Ovary (tissue), 7 donors: ENCODE measurements at regions not wholly inside any gene's neighbourhood (a gene's known extent, or its start where the extent isn't known, plus 50 kb on each side); places are given as distances from the start of the nearest gene placed in this dataset.

ENCODE experiments used
- DNase-seq, 5 donors: peaks; one replicate each; pipeline ENCODE4 v3.0.0-alpha.2; 2019 to 2020
- H3K27ac ChIP-seq, 2 donors: fragments of 200-600 bp; one replicate each; pipeline versions ENCODE4 v1.5.1 to v1.8.0; 2019 to 2022
- H3K27me3 ChIP-seq: fragments of 200-600 bp; one replicate; pipeline ENCODE4 v1.8.0; 2022
- H3K36me3 ChIP-seq: fragments of 200-600 bp; sonication (generic); one replicate; pipeline ENCODE4 v1.5.1; 2019
- H3K4me1 ChIP-seq: one replicate; pipeline ENCODE4 v1.8.1; 2013; ENCODE audit warnings: mild to moderate bottlenecking, moderate library complexity; ENCODE audit not compliant: insufficient read depth
- H3K4me3 ChIP-seq: fragments of 200-600 bp; sonication (generic); one replicate; pipeline ENCODE4 v1.5.1; 2017
- H3K9me3 ChIP-seq, 2 donors: fragments of 200-600 bp in 1 of 2; sonication (generic) in 1 of 2; one replicate each; pipeline versions ENCODE4 v1.5.1 to v1.8.1; 2013 to 2019; ENCODE audit warnings: mild to moderate bottlenecking in 1 of 2, moderate library complexity in 1 of 2
- CTCF ChIP-seq, 3 donors: fragments of 450-650 bp in 2 of 3; fragments of 200-600 bp in 1 of 3; IDR thresholded peaks; one replicate each; pipeline versions ENCODE4 v1.5.1 to v1.8.0; 2016 to 2022; ENCODE audit warnings: antibody characterized with exemption in 3 of 3, mild to moderate bottlenecking in 1 of 3
- EP300 ChIP-seq: sonication (generic); formaldehyde crosslinking; IDR thresholded peaks from one replicate; pipeline ENCODE4 v1.6.1; 2017; ENCODE audit warnings: antibody characterized with exemption
- POLR2A ChIP-seq: fragments of 450-650 bp; IDR thresholded peaks from one replicate; pipeline ENCODE4 v1.6.1; 2017; ENCODE audit warnings: antibody characterized with exemption, mild to moderate bottlenecking, moderate library complexity
- WGBS, 3 donors: extraction: QIAGEN DNeasy Blood & Tissue Kit in 1 of 3; methylation state at CpG; one replicate each; pipeline versions ENCODE4 v1.1.5 to v1.1.7; 2013 to 2017; 5-methylcytosine and 5-hydroxymethylcytosine counted together
- intact Hi-C, 4 donors: fragments of 100-400 bp; cut with DNase I; formaldehyde crosslinking; loops; one replicate each; pipeline versions ENCODE4 v1.11.0 to v1.15.1; 2022 to 2023
- donor health status: DM: no; HTN: no; CAD: no; lungs with moderate emphysema.
- donor health status: DM: no; HTN: no; CAD: no.
- donor health status: Bipolar disorder and iron deficiency.
- donor health status: DM: no; HTN: no; CAD: no.
- donor health status: DM: yes; HTN: yes; CAD: no.

GRCh38 chr2:217154923-217155322 is 295.1 kb upstream of the TNP1 start:
- TF ChIP-seq CTCF (IDR thresholded peaks at IDR 0.05) (no peak), EP300 (no peak), POLR2A (no peak)
- no peak for DNase-seq

GRCh38 chr2:217153510-217153909 is 293.6 kb upstream of the TNP1 start:
- no peak for DNase-seq
- no peak overlapping the region for H3K4me3 ChIP-seq
- intact Hi-C loops: no loop called here
- H3K9me3 ChIP-seq: no peaks in the 10 kb centered on the region
- H3K27me3 ChIP-seq: no peaks in the 10 kb centered on the region
- H3K36me3 ChIP-seq: no peaks in the 10 kb centered on the region
- no peak overlapping the region for H3K27ac ChIP-seq
- WGBS, 3 donors: 86 to 90% (median 88%) methylated on average over 5 of the region's 5 CpGs
- no peak for TF ChIP-seq CTCF (IDR thresholded peaks at IDR 0.05)
- TF ChIP-seq EP300: no peak
- no peak for TF ChIP-seq POLR2A
- H3K4me1 ChIP-seq: no peaks in the 10 kb centered on the region

More at GRCh38 chr2:217154923-217155322, 295.1 kb upstream of the TNP1 start:
- no peak overlapping the region for H3K4me3 ChIP-seq
- H3K9me3 ChIP-seq: no peaks in the 10 kb centered on the region
- no peaks in the 10 kb centered on the region for H3K36me3 ChIP-seq
- H3K27ac ChIP-seq: no peak overlapping the region
- WGBS, 3 donors: 76 to 85% (median 80%) methylated on average over 9 of the region's 9 CpGs
- intact Hi-C loops: no loop called here
- H3K4me1 ChIP-seq: no peaks in the 10 kb centered on the region
- H3K27me3 ChIP-seq: no peaks in the 10 kb centered on the region

- intact Hi-C loops: no loop called here
- no peak overlapping the region for H3K27ac ChIP-seq
- H3K4me3 ChIP-seq: no peak overlapping the region
- H3K27me3 ChIP-seq: no peaks in the 10 kb centered on the region
- no peak for DNase-seq
- no peaks in the 10 kb centered on the region for H3K4me1 ChIP-seq
- TF ChIP-seq EP300 (no peak), POLR2A (no peak), CTCF (IDR thresholded peaks at IDR 0.05) (no peak)
- H3K9me3 ChIP-seq: no peaks in the 10 kb centered on the region
- H3K36me3 ChIP-seq: no peaks in the 10 kb centered on the region
- 78 to 90% (median 90%) methylated on average over 3 of the region's 3 CpGs for WGBS, 3 donors
These were observed 293.0 kb upstream of the TNP1 start for GRCh38 chr2:217152831-217153230.

GRCh38 chr2:217151509-217152206 is 291.8 kb upstream of the TNP1 start:
- H3K27me3 ChIP-seq: no peaks in the 10 kb centered on the region
- H3K36me3 ChIP-seq: no peaks in the 10 kb centered on the region
- H3K4me1 ChIP-seq: no peaks in the 10 kb centered on the region
- intact Hi-C loops: no loop called here
- H3K9me3 ChIP-seq: no peaks in the 10 kb centered on the region
- no peak overlapping the region for H3K27ac ChIP-seq
- no peak for DNase-seq
- TF ChIP-seq CTCF (IDR thresholded peaks at IDR 0.05): no peak
- TF ChIP-seq EP300: no peak
- TF ChIP-seq POLR2A: no peak
- H3K4me3 ChIP-seq: no peak overlapping the region
- 80 to 81% (median 80%) methylated on average over 10 of the region's 10 CpGs for WGBS, 3 donors
